Caco-2 (cell line): ENCODE measurements at regions not wholly inside any gene's neighbourhood (a gene's known extent, or its start where the extent isn't known, plus 50 kb on each side); places are given as distances from the start of the nearest gene placed in this dataset.

Experiments
- BruUV-seq: library from RNA; stranded (reverse); fragments of 400-500 nt; replicated peaks from 2 replicates; lab custom pipeline; 2021; lab: Mats Ljungman, UMichigan
- CTCF ChIA-PET: fragments of 300-600 bp; sonication (Branson Sonifier 250); formaldehyde crosslinking; loops from one replicate; lab custom pipeline; 2022; ENCODE audit warnings: antibody characterized with exemption; lab: Charles Lee
- POLR2A ChIA-PET: fragments of 300-600 bp; sonication (Branson Sonifier 250); formaldehyde crosslinking; loops from one replicate; lab custom pipeline; 2022; ENCODE audit warnings: antibody characterized with exemption; lab: Charles Lee
- DNase-seq, 2 experiments: peaks; one replicate each; pipeline versions ENCODE4 v3.0.0 to v3.0.0-alpha.2; 2020 to 2022
- H3K27me3 ChIP-seq: replicated peaks from 2 replicates; pipeline ENCODE4 v1.6.0; 2011; ENCODE audit warnings: low read length; ENCODE audit not compliant: control insufficient read depth, insufficient read depth
- H3K36me3 ChIP-seq: 2 replicates; pipeline ENCODE4 v1.5.1; 2011; ENCODE audit warnings: low read length; ENCODE audit not compliant: control insufficient read depth, insufficient read depth
- H3K4me1 ChIP-seq: fragments of 250-450 bp; sonication (Bioruptor Pico); 2 replicates; pipeline ENCODE4 v1.5.1; 2020; ENCODE audit warnings: mild to moderate bottlenecking
- H3K4me3 ChIP-seq: 2 replicates; pipeline ENCODE4 v1.5.1; 2011; ENCODE audit warnings: low read depth, mild to moderate bottlenecking, control low read depth, low read length
- H3K9me3 ChIP-seq: fragments of 250-450 bp; sonication (Bioruptor Pico); 2 replicates; pipeline ENCODE4 v1.5.1; 2020; ENCODE audit warnings: mild to moderate bottlenecking, moderate library complexity
- H3K27ac Mint-ChIP-seq: one replicate; pipeline ENCODE4 v1.8.0; 2022; ENCODE audit warnings: mixed read lengths; ENCODE audit not compliant: unreplicated experiment
- H3K27me3 Mint-ChIP-seq: one replicate; pipeline ENCODE4 v1.8.0; 2022; ENCODE audit warnings: mixed read lengths; ENCODE audit not compliant: insufficient read depth, unreplicated experiment
- H3K36me3 Mint-ChIP-seq: one replicate; pipeline ENCODE4 v1.8.0; 2022; ENCODE audit warnings: mild to moderate bottlenecking, mixed read lengths; ENCODE audit not compliant: insufficient read depth, unreplicated experiment
- H3K4me1 Mint-ChIP-seq: one replicate; pipeline ENCODE4 v1.8.0; 2022; ENCODE audit warnings: low read depth, mixed read lengths; ENCODE audit not compliant: unreplicated experiment
- H3K4me3 Mint-ChIP-seq: one replicate; pipeline ENCODE4 v1.8.0; 2022; ENCODE audit warnings: mild to moderate bottlenecking, moderate library complexity, mixed read lengths; ENCODE audit not compliant: unreplicated experiment
- H3K9me3 Mint-ChIP-seq: one replicate; pipeline ENCODE4 v1.8.0; 2022; ENCODE audit warnings: mixed read lengths; ENCODE audit not compliant: unreplicated experiment
- CTCF ChIP-seq, 2 experiments: fragments of 200-600 bp in 1 of 2; IDR thresholded peaks; 1 replicate in 1 of 2; 2 replicates in 1 of 2; pipeline versions ENCODE4 v1.5.1 to v1.8.0; 2011 to 2022; ENCODE audit warnings: antibody characterized with exemption in 1 of 2, control low read depth in 1 of 2, inconsistent platforms in 1 of 2, low read depth in 1 of 2, low read length in 1 of 2, mild to moderate bottlenecking in 1 of 2, moderate library complexity in 1 of 2; ENCODE audit not compliant: insufficient read depth in 1 of 2, severe bottlenecking in 1 of 2, unreplicated experiment in 1 of 2
- intact Hi-C: fragments of 100-400 bp; cut with micrococcal nuclease; formaldehyde crosslinking; loops from one replicate; pipeline ENCODE4 v1.10.0; 2022; ENCODE audit not compliant: unreplicated experiment

- Mint-ChIP-seq H3K27me3 (no peaks in the 10 kb centered on the region), H3K9me3 (no peaks in the 10 kb centered on the region), H3K4me1 (peaks cover 10% of the 10 kb centered on the region), H3K4me3 (no peak overlapping the region), H3K36me3 (no peaks in the 10 kb centered on the region), H3K27ac (no peak overlapping the region)
- no TSS peak for BruUV-seq
- Histone ChIP-seq H3K9me3 (no peaks in the 10 kb centered on the region), H3K4me3 (no peak overlapping the region), H3K36me3 (no peaks in the 10 kb centered on the region), H3K27me3 (no peaks in the 10 kb centered on the region), H3K4me1 (peaks cover 11% of the 10 kb centered on the region; the same call in 1 of the 2 replicates)
- ChIA-PET CTCF (interaction anchor here (0.6 kb wide), 1 partner anchor 9 kb away, joined by 4 read pairs; no protein-coding TSS in a partner anchor), POLR2A (no interaction called here)
- TF ChIP-seq CTCF (IDR thresholded peaks at IDR 0.05; ENCODE audit: insufficient read depth in 1 of 2, low read depth in 1 of 2, low read length in 1 of 2, severe bottlenecking in 1 of 2, unreplicated experiment in 1 of 2) = no peak
- no peak for DNase-seq
- intact Hi-C loops = loop anchor here (10.0 kb wide), 1 partner anchor 501 kb away; no protein-coding TSS in a partner anchor
Observed at GRCh38 chr6:56856036-56856580, 98.8 kb upstream of the BEND6 start.

GRCh38 chr6:56854086-56854485 is 100.8 kb upstream of the BEND6 start:
- Mint-ChIP-seq H3K27ac (no peak overlapping the region), H3K36me3 (no peaks in the 10 kb centered on the region), H3K4me1 (peaks cover 10% of the 10 kb centered on the region), H3K9me3 (no peaks in the 10 kb centered on the region), H3K4me3 (no peak overlapping the region), H3K27me3 (no peaks in the 10 kb centered on the region)
- H3K4me3 ChIP-seq = no peak overlapping the region
- BruUV-seq = no TSS peak
- POLR2A ChIA-PET = no interaction called here
- H3K9me3 ChIP-seq = no peaks in the 10 kb centered on the region
- intact Hi-C loops = loop anchor here (10.0 kb wide), 1 partner anchor 499 kb away; no protein-coding TSS in a partner anchor
- H3K36me3 ChIP-seq = no peaks in the 10 kb centered on the region
- DNase-seq = no peak
- H3K27me3 ChIP-seq = no peaks in the 10 kb centered on the region
- CTCF ChIA-PET = no interaction called here
- peaks cover 6% of the 10 kb centered on the region; the same call in 1 of the 2 replicates for H3K4me1 ChIP-seq
- no peak for TF ChIP-seq CTCF (IDR thresholded peaks at IDR 0.05; ENCODE audit: insufficient read depth in 1 of 2, low read depth in 1 of 2, low read length in 1 of 2, severe bottlenecking in 1 of 2, unreplicated experiment in 1 of 2)

- TF ChIP-seq CTCF (IDR thresholded peaks at IDR 0.05; ENCODE audit: insufficient read depth in 1 of 2, low read depth in 1 of 2, low read length in 1 of 2, severe bottlenecking in 1 of 2, unreplicated experiment in 1 of 2) = no peak
- Mint-ChIP-seq H3K9me3 (no peaks in the 10 kb centered on the region), H3K27ac (no peak overlapping the region), H3K4me1 (peaks cover 10% of the 10 kb centered on the region), H3K36me3 (no peaks in the 10 kb centered on the region), H3K4me3 (no peak overlapping the region), H3K27me3 (no peaks in the 10 kb centered on the region)
- H3K27me3 ChIP-seq = no peaks in the 10 kb centered on the region
- no peak for DNase-seq
- H3K9me3 ChIP-seq = no peaks in the 10 kb centered on the region
- peaks cover 6% of the 10 kb centered on the region; the same call in 1 of the 2 replicates for H3K4me1 ChIP-seq
- no peak overlapping the region for H3K4me3 ChIP-seq
- no peaks in the 10 kb centered on the region for H3K36me3 ChIP-seq
- no TSS peak for BruUV-seq
- POLR2A ChIA-PET = no interaction called here
- CTCF ChIA-PET = interaction anchor here (0.5 kb wide), 1 partner anchor 409 kb away, joined by 3 read pairs; no protein-coding TSS in a partner anchor
- intact Hi-C loops = loop anchor here (10.0 kb wide), 1 partner anchor 499 kb away; no protein-coding TSS in a partner anchor
Observed at GRCh38 chr6:56853541-56853940, 101.4 kb upstream of the BEND6 start.
